PC-3 (cell line): ENCODE measurements at regions not wholly inside any gene's neighbourhood (a gene's known extent, or its start where the extent isn't known, plus 50 kb on each side); places are given as distances from the start of the nearest gene placed in this dataset.
"Not testable (repeated sequence)": the region's sequence is repeated elsewhere in the genome, so short reads cannot be mapped to it uniquely, and the experiment has no call there.

ENCODE experiments used
- EZH2 ChIP-seq: fragments of 300-600 bp; sonication (generic); IDR thresholded peaks from one replicate; pipeline ENCODE4 v1.6.1; 2017; ENCODE audit warnings: antibody characterized with exemption, mild to moderate bottlenecking, low read length; ENCODE audit not compliant: unreplicated experiment
- EZH2phosphoT487 ChIP-seq: fragments of 300-600 bp; sonication (generic); IDR thresholded peaks from 2 replicates; pipeline ENCODE4 v1.6.1; 2018; ENCODE audit warnings: mild to moderate bottlenecking, antibody characterized with exemption, low read length, borderline replicate concordance
- TF ChIP-seq, protein P1 (sequence below): fragments of 300-600 bp; sonication (generic); conservative IDR thresholded peaks from 2 replicates; pipeline ENCODE4 v1.5.1; 2017; ENCODE audit warnings: antibody characterized with exemption, low read depth, mild to moderate bottlenecking, low read length

DNA sequence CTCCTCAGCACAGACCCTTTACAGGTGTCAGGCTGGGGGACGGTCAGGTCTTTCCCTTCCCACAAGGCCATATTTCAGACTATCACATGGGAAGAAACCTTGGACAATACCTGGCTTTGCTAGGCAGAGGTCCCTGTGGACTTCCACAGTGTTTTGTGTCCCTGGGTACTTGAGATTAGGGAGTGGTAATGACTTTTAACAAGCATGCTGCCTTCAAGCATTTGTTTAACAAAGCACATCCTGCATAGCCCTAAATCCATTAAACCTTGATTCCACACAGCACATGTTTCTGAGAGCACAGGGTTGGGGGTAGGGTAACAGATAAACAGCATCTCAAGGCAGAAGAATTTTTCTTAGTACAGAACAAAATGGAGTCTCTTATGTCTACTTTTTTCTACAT, 451.2 kb downstream of the PLOD2 start:
- TF ChIP-seq, protein P1, sequence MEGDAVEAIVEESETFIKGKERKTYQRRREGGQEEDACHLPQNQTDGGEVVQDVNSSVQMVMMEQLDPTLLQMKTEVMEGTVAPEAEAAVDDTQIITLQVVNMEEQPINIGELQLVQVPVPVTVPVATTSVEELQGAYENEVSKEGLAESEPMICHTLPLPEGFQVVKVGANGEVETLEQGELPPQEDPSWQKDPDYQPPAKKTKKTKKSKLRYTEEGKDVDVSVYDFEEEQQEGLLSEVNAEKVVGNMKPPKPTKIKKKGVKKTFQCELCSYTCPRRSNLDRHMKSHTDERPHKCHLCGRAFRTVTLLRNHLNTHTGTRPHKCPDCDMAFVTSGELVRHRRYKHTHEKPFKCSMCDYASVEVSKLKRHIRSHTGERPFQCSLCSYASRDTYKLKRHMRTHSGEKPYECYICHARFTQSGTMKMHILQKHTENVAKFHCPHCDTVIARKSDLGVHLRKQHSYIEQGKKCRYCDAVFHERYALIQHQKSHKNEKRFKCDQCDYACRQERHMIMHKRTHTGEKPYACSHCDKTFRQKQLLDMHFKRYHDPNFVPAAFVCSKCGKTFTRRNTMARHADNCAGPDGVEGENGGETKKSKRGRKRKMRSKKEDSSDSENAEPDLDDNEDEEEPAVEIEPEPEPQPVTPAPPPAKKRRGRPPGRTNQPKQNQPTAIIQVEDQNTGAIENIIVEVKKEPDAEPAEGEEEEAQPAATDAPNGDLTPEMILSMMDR, result not testable (repeated sequence)
- not testable (repeated sequence) for TF ChIP-seq EZH2, EZH2phosphoT487
